GM19043 (cell line): ENCODE measurements at regions not wholly inside any gene's neighbourhood (a gene's known extent, or its start where the extent isn't known, plus 50 kb on each side); places are given as distances from the start of the nearest gene placed in this dataset.
"Not testable (repeated sequence)": the region's sequence is repeated elsewhere in the genome, so short reads cannot be mapped to it uniquely, and the experiment has no call there.

Source experiments
- ATAC-seq: cut with Tn5 transposase; IDR thresholded peaks from one replicate; pipeline ENCODE4 v1.9.1; 2021; ENCODE audit warnings: low read depth; ENCODE audit not compliant: unreplicated experiment

DNA sequence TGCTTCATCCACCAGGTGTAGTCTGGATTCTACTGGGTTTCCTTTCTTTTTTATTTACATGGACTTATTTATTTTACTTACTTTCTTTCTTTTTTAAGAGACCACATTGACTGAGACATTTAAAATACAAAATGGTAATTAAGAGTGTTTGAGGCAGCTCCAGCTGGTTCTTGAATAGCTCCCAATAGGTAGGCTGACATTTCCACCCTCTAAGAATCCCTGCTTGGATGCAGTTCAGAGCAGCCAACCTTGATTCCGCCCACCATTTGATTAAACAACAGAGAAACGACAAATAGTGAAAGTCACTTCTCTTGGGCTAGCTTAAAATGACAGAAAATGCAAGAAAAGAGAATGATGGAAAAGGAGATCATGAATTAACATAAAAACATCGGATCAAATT, 270.5 kb downstream of the TUSC7 start:
- no peak for ATAC-seq

DNA sequence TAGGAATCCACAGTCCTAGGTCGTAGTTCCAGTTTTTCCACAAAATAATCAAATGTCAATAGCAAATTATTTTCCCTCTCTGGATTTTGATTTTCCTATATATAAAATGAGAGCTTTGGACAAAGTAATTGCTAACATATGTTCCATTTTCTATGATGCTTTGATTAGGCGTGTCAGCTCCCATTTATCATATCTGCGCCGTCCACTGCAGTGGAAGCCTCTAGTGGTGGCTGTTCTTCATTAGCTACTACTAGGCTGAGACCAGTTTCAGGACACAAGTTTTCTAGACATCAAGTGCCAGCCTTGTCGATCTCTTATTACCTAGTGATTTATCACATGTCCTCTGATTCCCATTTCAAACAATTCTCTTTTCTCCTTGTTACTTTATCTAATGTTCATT, 271.5 kb downstream of the TUSC7 start:
- ATAC-seq, result no peak

DNA sequence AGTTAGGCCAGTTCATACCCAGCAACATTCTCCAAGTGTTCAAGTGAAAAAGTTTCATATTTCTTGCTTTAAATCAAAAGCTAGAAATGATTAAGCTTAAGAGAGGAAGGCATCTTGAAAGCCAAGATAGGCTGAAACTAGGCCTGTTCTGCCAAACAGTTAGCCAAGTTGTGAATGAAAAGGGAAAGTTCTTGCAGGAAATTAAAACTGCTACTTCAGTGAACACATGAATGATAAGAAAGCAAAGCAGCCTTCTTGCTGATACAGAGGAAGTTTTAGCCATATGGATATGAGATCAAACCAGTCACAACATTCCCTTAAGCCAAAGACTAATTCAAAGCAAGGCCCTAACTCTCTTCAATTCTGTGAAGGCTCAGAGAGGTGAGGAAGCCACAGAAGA, 274.7 kb downstream of the TUSC7 start:
- no peak for ATAC-seq

DNA sequence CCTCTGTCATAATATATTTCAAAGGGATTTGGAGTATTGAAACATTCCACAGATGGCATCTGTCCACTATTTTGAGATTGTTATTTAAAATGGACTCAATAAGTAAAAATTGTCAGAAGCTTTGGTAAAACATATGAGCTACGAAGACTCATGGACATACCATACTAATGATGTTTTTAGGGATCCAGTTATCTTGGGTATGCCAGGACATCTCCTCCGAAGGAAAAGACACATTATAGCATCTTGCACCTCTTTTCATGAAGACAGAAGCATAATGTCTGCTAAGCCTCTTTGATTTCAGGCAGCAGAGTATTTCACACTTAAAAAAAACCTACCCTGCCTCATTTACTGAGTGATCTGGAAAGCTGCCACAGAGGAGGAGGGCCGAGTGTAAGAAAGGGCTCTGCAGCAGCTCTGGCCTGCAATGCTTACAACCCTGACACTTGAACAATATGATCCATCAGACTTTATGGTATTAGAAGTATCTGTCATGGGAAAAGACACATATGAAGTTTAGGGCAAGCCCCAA, 284.8 kb downstream of the TUSC7 start:
- ATAC-seq, result no peak

DNA sequence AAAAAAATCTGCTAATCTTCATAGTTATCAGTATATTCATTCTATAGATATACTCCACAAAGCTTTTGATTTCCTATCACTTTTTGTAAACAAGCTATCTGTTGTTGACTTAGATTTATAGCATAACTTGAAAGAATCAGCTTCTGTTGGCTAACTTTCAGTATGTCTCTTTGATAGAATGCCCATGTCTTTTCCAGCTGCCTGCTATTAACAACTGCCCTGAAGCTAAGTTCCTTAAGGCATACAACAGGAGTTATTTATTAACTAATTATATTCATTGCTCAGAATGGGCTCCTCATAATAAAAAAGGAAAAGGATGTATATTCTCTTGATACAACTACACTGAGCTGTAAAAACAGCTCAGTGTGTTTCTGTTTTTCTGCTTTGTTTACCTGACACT, 293.9 kb downstream of the TUSC7 start:
- no peak for ATAC-seq

DNA sequence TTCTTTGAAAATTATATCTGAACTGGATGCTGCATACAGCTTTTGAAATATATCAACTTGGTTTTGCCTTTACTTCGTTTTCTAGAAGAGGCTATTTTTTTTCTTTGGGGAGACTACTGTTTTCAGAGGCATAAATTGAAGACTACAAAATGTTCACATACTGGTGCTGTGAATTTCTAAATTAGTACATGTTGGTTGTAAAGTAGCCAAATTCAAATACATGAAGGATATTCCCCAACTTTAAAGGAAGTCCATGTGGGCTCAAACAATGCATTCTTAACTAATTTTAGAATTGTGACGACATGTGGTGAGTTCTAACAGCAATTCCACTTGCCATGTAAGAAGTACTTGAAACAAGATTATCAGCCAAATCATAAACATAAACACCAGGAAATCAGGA, 295.7 kb downstream of the TUSC7 start:
- ATAC-seq, result no peak

DNA sequence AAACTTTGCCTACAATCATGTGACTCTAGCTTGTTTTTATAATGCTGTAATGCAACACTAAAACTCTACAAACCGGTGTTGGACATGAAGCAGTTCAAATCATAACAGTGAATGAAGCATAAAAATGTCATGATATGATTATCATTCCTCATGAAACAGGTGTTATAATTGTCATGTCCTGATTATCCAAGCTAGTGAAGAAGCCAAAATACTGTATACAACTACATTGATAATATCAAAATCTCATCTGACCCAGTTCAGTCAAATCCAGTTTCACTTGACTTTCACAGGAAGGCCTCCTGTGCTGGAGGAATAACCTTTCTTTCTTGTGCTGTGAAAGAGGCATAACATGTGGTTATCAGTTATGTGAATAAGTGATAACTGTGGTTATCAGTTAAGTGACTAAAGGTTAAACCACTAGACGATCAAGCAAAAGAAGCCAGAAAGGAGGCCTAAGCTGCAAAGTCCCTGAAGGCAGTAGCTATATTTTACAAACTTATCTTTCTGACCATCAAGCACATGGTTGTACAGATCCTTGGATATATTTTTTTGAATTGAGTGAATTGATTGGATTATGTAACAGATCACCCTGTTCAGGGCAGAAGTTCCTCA, 296.4 kb downstream of the TUSC7 start:
- ATAC-seq, result no peak

DNA sequence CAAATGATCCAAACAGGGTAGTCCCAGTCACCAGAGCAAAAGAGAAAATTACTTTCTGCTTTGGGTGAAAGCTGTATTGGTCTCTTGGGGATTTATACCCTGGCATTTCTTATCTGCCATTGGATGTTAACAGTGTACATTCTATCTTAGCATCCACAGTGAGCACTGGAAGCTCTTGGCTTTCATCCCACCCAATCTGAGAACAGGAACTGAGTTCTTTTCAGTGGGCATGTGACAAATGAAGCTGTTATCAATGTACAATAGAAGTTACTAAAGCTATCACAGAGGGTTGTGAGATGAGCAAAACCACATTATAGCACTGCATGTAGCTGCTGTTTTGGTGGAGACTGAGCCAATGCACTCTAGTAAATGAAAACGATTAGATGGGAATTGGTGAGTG, 300.7 kb downstream of the TUSC7 start:
- ATAC-seq, result no peak

DNA sequence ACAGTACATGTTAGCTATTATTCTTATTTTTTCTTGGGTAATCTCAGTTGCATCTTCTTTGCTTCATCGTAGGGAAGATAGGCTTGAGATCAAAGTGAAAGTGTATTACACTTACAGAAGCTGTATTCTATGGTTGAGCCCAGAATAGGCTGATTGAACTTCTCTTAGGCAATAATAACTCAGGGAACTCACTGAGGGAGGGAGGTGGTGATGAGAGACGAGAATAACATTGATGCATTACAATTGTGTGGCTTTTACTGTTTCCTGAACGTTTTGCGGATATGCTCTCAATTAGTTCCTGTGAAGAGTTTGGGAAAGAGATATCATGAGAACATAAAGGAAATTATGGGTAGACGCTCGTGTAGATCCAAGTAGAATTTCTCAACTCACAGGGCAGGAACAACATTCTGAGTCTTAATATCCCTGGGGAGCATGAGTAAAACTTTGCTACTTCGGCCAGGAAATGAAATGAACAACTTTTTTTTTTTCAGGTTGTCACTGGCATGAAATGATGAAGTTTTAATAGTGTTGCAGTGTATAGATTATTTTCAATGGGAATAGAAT, 302.2 kb downstream of the TUSC7 start:
- ATAC-seq, result no peak

DNA sequence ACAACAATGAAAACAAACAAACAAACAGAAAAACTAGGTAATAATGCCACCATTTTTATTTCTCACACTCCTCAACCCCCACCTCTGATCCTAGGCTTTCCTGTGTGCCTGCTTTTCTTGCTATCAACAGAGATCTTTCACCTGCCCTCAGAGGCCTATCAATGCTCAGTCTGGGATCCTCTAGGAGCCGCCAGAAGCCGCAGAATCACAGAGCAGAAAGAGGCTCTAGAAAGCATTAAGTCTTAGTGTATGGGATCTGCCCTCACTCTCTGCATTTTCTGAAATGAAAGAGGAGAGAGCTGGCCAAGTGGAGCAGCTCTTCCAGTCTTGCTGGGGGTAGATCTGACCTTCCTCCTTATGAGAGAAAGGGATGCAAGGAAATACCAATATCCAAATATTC, 306.8 kb downstream of the TUSC7 start:
- ATAC-seq, result no peak

DNA sequence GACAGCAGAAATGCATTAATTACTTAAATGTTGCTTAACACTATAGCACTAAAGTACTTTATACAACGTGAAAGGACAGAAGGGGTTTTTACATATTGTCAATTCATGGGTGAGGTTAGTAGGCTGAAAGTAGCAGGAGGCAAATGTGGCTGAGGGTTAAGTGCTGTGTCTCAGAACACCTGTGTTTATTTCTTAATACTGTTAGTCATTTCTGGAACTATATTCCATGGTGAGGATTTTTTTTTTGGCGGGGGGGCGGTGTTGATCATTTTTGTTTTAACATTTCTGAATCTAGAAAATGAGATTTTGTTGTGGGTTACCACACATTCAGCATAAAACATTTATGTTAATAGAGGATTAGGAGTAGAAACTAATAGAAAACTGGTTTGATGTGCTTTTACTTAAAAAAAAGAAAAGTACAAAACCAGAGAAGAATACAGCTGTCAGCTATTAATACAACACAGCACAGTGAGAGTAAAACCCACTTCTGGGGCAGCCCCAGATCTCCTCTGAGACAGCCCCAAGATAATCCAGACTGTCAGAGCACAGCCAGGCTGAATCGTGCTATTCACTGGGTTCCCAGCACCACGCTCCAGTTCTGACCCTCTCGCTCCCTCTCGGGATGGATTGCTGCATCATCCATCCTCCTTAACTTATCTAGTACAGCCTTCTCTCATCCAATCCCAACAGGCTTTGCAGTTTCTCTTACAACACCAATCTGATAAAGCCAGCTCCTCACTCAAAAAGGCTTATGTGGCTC, 307.7 kb downstream of the TUSC7 start:
- ATAC-seq, result peak; percentile 71

DNA sequence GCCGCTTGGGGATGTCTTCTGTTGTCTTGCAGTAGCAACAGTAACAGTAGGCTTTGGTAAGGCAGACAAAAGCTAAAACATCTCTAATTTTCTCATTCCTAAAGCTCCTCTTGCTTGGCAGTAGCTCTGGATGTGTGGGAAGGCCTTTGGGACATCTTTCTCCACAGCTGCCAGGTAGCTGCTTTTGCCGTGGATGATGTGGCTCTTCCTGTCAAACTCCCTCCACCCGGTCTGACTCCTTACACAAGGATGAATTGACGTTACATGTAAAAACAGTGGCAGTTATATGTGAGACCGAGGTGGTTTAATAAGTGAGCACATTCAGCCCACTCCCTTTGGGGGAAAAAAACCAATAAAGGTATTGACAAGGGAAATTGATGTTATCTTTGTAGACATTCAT, 309.1 kb downstream of the TUSC7 start:
- ATAC-seq, result no peak

DNA sequence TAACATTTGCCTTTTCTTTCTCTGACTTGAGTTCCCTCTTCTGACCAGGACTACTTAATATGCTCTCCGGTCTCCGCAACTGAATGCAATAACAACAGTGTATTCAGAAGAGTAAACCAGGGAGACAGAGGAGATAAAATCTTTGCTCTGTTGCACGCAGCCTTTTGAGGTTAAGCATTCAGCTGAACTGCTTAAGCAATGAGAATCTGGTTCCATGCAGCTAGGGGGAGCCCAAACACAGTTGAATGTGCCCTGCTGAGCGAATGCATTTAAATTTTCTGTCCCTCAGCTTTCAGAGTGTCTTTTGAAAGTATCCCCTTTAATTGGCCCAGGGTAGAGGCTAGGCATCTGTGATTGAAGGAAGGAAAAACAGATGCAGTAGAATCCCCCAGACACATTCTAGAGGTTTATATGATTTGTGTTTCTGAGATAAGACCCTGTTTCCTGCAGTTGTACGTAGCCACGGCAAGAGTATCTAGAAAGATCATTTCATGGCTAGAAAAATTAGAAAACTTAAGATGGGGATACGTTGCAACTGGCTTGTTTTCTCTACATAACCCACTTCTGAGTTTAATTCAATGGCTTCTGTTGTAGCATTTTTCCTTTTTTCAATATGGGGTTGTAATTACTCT, 309.6 kb downstream of the TUSC7 start:
- ATAC-seq, result peak; percentile 55

DNA sequence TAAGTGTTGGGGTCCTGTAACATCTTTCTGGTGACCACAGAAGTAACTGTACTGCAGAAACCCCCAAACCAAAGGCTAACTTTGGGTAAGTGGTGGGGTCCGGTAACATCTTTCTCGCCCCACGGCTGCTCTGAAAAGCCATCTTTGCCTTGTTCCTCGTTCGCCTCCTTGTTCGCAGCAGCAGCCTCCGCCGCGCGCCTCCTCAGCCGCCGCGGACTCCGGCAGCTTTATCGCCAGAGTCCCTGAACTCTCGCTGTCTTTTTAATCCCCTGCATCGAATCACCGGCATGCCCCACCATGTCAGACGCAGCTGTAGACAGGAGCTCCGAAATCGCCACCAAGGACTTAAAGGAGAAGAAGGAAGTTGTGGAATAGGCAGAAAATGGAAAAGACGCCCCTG, 316.8 kb downstream of the TUSC7 start:
- no peak for ATAC-seq

DNA sequence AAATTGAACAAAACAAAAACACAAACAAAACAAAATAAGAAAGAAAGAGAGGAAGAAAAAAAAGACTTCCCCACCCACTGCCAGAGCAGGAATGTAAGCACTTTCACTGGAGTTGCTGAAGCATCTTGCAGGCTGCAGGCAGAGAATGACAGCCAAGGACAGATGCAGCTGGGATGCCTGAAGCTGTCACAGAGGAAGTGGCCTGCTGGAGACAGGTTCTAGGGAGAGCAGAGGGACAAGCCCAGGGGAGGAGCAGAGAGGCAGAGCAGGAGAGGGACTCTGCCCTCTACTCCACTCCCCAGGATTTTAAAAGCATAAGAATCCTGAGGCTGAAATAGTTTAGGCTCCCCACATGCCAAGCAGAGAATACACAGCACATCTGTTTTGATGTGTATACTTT, 326.2 kb downstream of the TUSC7 start:
- no peak for ATAC-seq

DNA sequence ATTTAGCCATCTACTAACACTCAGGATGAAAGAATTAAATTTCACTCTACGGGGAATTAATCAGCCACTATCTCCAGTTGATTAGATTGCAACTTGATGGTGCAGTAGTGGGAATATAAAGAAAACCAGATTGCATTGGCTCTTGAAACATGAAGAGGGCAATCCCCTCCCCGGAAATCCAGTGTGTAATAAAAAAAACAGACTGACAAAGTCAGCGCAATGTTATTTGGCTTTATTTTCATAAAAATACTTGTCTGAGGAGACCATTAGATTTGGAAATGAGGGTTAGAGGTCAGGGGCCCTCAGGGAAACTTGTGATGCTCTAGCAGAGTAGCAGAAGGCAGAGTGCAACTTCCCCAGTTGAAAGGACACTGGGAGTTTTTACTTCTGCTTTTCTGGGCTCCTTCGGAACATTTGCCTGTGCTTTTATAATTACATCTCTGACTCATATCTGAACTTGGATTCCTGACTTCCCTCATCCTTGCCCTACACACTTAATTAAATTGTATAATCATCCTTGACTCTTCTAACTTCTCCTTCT, 326.8 kb downstream of the TUSC7 start:
- ATAC-seq, result peak; percentile 68

DNA sequence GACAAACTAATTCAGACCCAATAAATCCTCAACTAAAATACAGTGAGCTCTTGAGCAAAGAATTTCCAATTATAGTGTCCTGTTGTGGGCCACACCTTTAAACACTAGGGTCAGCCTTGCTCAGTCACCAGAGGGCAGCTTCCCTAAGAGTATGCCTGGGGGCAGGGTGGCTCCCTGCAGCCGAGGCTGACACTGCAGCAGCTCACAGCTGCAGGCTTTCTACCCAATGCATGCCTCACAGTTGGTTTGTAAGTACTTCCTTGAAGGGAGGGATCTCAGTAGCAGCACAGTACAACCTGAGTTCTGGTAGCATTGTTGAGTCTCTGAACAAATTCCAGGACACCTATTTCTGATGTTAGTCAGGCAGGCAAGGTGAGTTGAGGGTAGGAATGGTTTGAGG, 335.6 kb downstream of the TUSC7 start:
- no peak for ATAC-seq

DNA sequence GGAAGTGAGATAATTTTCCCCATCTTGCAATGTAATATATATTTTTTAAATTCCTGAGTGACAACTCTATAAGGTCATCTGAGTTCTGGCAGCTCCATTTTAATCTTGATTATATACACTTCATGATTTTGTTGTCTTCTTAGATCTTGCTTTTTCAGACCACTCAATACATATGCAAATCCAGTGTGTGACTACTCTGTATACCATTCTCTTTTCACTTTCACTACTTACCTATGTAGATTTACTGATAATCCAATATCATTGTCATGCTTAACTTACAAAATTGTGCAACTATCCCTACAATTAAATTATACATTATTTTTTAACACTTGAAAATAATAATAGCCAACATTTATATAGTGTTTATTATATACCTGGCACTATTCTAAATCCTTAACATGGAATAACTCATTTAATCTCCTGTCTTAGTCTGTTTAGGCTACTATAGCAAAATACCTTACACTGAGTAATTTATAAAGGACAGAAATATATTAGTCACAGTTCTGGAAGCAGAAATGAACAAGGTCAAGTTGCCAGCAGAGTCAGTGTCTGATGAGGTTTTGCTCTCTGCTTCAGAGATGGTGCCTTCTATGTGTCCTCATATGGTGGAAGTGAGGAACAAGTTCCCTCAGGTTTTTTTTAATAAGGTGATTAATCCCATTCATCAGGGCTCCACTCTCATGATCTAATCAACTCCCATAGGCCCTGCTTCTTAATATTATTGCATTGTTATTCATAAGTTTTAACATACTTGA, 338.5 kb downstream of the TUSC7 start:
- ATAC-seq, result no peak

DNA sequence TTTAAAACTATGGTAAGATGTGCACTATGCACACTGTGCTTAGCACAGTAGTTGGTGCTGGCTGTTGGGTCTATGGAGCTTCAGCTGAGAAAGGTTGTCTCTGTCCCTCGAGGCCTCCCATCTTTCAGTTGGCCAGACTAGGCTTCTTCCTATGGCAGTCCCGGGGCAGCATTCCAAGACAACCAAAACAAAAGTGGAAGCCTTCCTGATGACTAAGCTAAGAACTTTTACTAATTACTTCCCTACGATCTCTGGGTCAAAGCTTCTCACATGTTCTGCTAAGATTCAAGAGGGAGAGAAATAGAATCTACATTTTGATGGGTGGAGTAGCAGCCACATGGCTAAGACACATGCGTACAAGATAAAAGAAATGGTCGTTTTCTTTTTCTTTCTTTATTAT, 342.8 kb downstream of the TUSC7 start:
- ATAC-seq, result no peak

DNA sequence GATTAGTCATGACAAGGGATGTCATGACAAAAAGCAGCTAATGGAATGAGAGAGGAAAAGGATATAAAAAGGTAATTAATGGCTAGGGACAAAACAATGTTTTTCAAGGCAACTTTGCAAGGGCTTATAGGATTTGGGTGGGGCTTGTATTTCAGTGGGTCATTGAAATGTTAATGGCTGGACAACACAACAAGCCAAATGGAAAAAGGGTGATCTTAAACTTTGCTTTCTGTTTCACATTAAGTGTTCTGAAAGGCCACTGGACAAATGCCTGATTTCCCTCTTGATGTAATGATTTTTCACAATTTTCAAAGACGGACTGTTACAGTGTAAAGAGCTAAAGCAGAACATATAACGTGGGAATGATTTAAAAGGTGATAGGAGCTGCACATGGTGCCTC, 345.0 kb downstream of the TUSC7 start:
- no peak for ATAC-seq

DNA sequence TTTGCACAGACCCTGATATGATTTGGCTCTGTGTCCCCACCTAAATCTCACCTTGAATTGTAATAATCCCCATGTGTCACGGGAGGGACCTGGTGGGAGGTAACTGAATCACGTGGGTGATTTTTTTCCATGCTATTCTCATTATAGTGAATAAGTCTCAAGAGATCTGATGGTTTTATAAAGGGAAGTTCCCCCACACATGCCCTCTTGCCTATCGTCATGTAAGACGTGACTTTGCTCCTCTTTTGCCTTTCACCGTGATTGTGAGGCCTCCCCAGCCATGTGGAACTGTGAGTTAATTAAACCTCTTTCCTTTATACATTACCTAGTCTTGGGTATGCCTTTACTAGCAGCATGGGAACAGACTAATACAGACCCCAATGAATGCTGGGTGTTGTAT, 347.4 kb downstream of the TUSC7 start:
- not testable (repeated sequence) for ATAC-seq
